Karpas-422 (cell line): ENCODE measurements at regions not wholly inside any gene's neighbourhood (a gene's known extent, or its start where the extent isn't known, plus 50 kb on each side); places are given as distances from the start of the nearest gene placed in this dataset.
A peak's percentile ranks its signal among the peaks of the same experiment; 100 is the strongest.

Experiments used
- DNase-seq: peaks from one replicate; pipeline ENCODE4 v3.0.0-alpha.2; 2015
- H2AFZ ChIP-seq: fragments of 200-600 bp; sonication (generic); 2 replicates; pipeline ENCODE4 v1.6.1; 2014; ENCODE audit warnings: antibody characterized with exemption, low read length, mixed read lengths
- H3K27ac ChIP-seq: fragments of 200-600 bp; sonication (generic); 2 replicates; pipeline ENCODE4 v1.5.1; 2014; ENCODE audit warnings: mild to moderate bottlenecking, low read length, moderate library complexity
- H3K27me3 ChIP-seq: fragments of 200-600 bp; sonication (generic); 2 replicates; pipeline ENCODE4 v1.6.1; 2014; ENCODE audit warnings: low read length, mixed read lengths
- H3K36me3 ChIP-seq: fragments of 200-600 bp; sonication (generic); 2 replicates; pipeline ENCODE4 v1.6.1; 2014; ENCODE audit warnings: low read length, mixed read lengths; ENCODE audit not compliant: insufficient read depth
- H3K4me1 ChIP-seq: fragments of 200-600 bp; sonication (generic); 2 replicates; pipeline ENCODE4 v1.6.1; 2014; ENCODE audit warnings: mild to moderate bottlenecking, low read length, mixed read lengths
- H3K4me2 ChIP-seq: fragments of 200-600 bp; sonication (generic); 2 replicates; pipeline ENCODE4 v1.6.1; 2014; ENCODE audit warnings: low read length, low read depth, mild to moderate bottlenecking; ENCODE audit not compliant: poor library complexity, severe bottlenecking
- H3K4me3 ChIP-seq: fragments of 200-600 bp; sonication (generic); 2 replicates; pipeline ENCODE4 v1.5.1; 2014; ENCODE audit warnings: mild to moderate bottlenecking, antibody characterized with exemption, low read length, mixed read lengths
- H3K79me2 ChIP-seq: fragments of 200-600 bp; sonication (generic); 2 replicates; pipeline ENCODE4 v1.6.1; 2014; ENCODE audit warnings: mild to moderate bottlenecking, low read length, mixed read lengths
- H3K9ac ChIP-seq: fragments of 200-600 bp; sonication (generic); 2 replicates; pipeline ENCODE4 v1.6.0; 2014; ENCODE audit warnings: low read length
- H3K9me2 ChIP-seq: fragments of 200-600 bp; sonication (generic), shearing (Covaris generic); replicated peaks from 2 replicates; pipeline ENCODE4 v1.6.0; 2014; ENCODE audit warnings: mild to moderate bottlenecking, low read length, moderate library complexity; ENCODE audit not compliant: insufficient read depth
- H3K9me3 ChIP-seq: fragments of 300-700, 200-600 bp; sonication (generic); 2 replicates; pipeline ENCODE4 v1.6.1; 2014; ENCODE audit warnings: low read length, mixed read lengths
- H4K20me1 ChIP-seq: fragments of 200-600 bp; sonication (generic); 2 replicates; pipeline ENCODE4 v1.6.1; 2014; ENCODE audit warnings: mild to moderate bottlenecking, antibody characterized with exemption, low read length, low read depth; ENCODE audit not compliant: insufficient read depth

- Histone ChIP-seq H3K4me3 (no peak overlapping the region), H2AFZ (no peak overlapping the region), H3K79me2 (no peaks in the 10 kb centered on the region), H3K27me3 (no peaks in the 10 kb centered on the region), H3K9me3 (no peaks in the 10 kb centered on the region), H3K27ac (no peak overlapping the region), H3K4me2 (no peak overlapping the region), H3K9ac (no peak overlapping the region), H3K36me3 (no peaks in the 10 kb centered on the region), H3K9me2 (no peaks in the 10 kb centered on the region), H3K4me1 (no peaks in the 10 kb centered on the region), H4K20me1 (no peaks in the 10 kb centered on the region)
- peak; percentile 61 for DNase-seq
These were observed 394.5 kb upstream of the ATP2B1 start for GRCh38 chr12:90102957-90103652.

- Histone ChIP-seq H3K27ac (no peak overlapping the region), H4K20me1 (no peaks in the 10 kb centered on the region), H3K9me3 (no peaks in the 10 kb centered on the region), H3K9ac (no peak overlapping the region), H3K4me3 (no peak overlapping the region), H3K27me3 (no peaks in the 10 kb centered on the region), H2AFZ (no peak overlapping the region), H3K4me2 (no peak overlapping the region), H3K36me3 (no peaks in the 10 kb centered on the region), H3K9me2 (no peaks in the 10 kb centered on the region), H3K4me1 (no peaks in the 10 kb centered on the region), H3K79me2 (no peaks in the 10 kb centered on the region)
- DNase-seq = no peak
These were observed 391.9 kb upstream of the ATP2B1 start for GRCh38 chr12:90100579-90100978.

- H3K4me3 ChIP-seq = no peak overlapping the region
- H2AFZ ChIP-seq = no peak overlapping the region
- H3K79me2 ChIP-seq = no peaks in the 10 kb centered on the region
- no peaks in the 10 kb centered on the region for H4K20me1 ChIP-seq
- no peak overlapping the region for H3K27ac ChIP-seq
- H3K27me3 ChIP-seq = no peaks in the 10 kb centered on the region
- no peak for DNase-seq
- H3K36me3 ChIP-seq = no peaks in the 10 kb centered on the region
- H3K9me2 ChIP-seq = no peaks in the 10 kb centered on the region
- H3K4me2 ChIP-seq = no peak overlapping the region
- no peak overlapping the region for H3K9ac ChIP-seq
- H3K4me1 ChIP-seq = no peaks in the 10 kb centered on the region
- no peaks in the 10 kb centered on the region for H3K9me3 ChIP-seq
These were observed 390.6 kb upstream of the ATP2B1 start for GRCh38 chr12:90099288-90099687.

GRCh38 chr12:90098132-90098779 lies 389.6 kb upstream of the ATP2B1 start:
- H3K9ac ChIP-seq = no peak overlapping the region
- H3K79me2 ChIP-seq = no peaks in the 10 kb centered on the region
- no peaks in the 10 kb centered on the region for H3K4me1 ChIP-seq
- H3K36me3 ChIP-seq = no peaks in the 10 kb centered on the region
- H3K9me3 ChIP-seq = no peaks in the 10 kb centered on the region
- no peak overlapping the region for H2AFZ ChIP-seq
- no peaks in the 10 kb centered on the region for H3K9me2 ChIP-seq
- H3K4me3 ChIP-seq = no peak overlapping the region
- no peak for DNase-seq
- no peak overlapping the region for H3K27ac ChIP-seq
- H3K27me3 ChIP-seq = no peaks in the 10 kb centered on the region
- no peak overlapping the region for H3K4me2 ChIP-seq
- H4K20me1 ChIP-seq = no peaks in the 10 kb centered on the region

- no peaks in the 10 kb centered on the region for H3K9me2 ChIP-seq
- no peaks in the 10 kb centered on the region for H4K20me1 ChIP-seq
- no peaks in the 10 kb centered on the region for H3K27me3 ChIP-seq
- H3K9me3 ChIP-seq = peaks cover 10% of the 10 kb centered on the region
- no peak overlapping the region for H3K4me3 ChIP-seq
- no peak overlapping the region for H3K4me2 ChIP-seq
- DNase-seq = no peak
- H3K36me3 ChIP-seq = no peaks in the 10 kb centered on the region
- no peak overlapping the region for H2AFZ ChIP-seq
- H3K27ac ChIP-seq = no peak overlapping the region
- H3K4me1 ChIP-seq = no peaks in the 10 kb centered on the region
- no peaks in the 10 kb centered on the region for H3K79me2 ChIP-seq
- H3K9ac ChIP-seq = no peak overlapping the region
These were observed 383.2 kb upstream of the ATP2B1 start for GRCh38 chr12:90091809-90092208.

GRCh38 chr12:90090929-90091651 lies 382.5 kb upstream of the ATP2B1 start:
- no peak for DNase-seq
- Histone ChIP-seq H3K4me2 (no peak overlapping the region), H4K20me1 (no peaks in the 10 kb centered on the region), H3K79me2 (no peaks in the 10 kb centered on the region), H3K9me2 (no peaks in the 10 kb centered on the region), H3K27ac (no peak overlapping the region), H3K9ac (no peak overlapping the region), H3K36me3 (no peaks in the 10 kb centered on the region), H3K4me1 (no peaks in the 10 kb centered on the region), H3K9me3 (peaks cover 10% of the 10 kb centered on the region), H3K27me3 (no peaks in the 10 kb centered on the region), H2AFZ (no peak overlapping the region), H3K4me3 (no peak overlapping the region)

- Histone ChIP-seq H2AFZ (no peak overlapping the region), H3K4me2 (no peak overlapping the region)
These were observed 377.6 kb upstream of the ATP2B1 start for GRCh38 chr12:90086281-90086680.

GRCh38 chr12:90085494-90086274 lies 377.0 kb upstream of the ATP2B1 start:
- Histone ChIP-seq H3K79me2 (no peaks in the 10 kb centered on the region), H3K36me3 (no peaks in the 10 kb centered on the region), H3K9me3 (no peaks in the 10 kb centered on the region), H3K4me3 (no peak overlapping the region), H3K9me2 (no peaks in the 10 kb centered on the region), H3K27ac (no peak overlapping the region), H4K20me1 (no peaks in the 10 kb centered on the region), H3K4me1 (no peaks in the 10 kb centered on the region), H3K4me2 (no peak overlapping the region), H3K27me3 (no peaks in the 10 kb centered on the region), H2AFZ (no peak overlapping the region), H3K9ac (no peak overlapping the region)
- DNase-seq = no peak

More at GRCh38 chr12:90086281-90086680, 377.6 kb upstream of the ATP2B1 start:
- Histone ChIP-seq H3K36me3 (no peaks in the 10 kb centered on the region), H3K9me2 (no peaks in the 10 kb centered on the region), H3K4me1 (no peaks in the 10 kb centered on the region), H3K27me3 (no peaks in the 10 kb centered on the region), H4K20me1 (no peaks in the 10 kb centered on the region), H3K9ac (no peak overlapping the region), H3K9me3 (peaks cover 4% of the 10 kb centered on the region), H3K4me3 (no peak overlapping the region), H3K79me2 (no peaks in the 10 kb centered on the region), H3K27ac (no peak overlapping the region)
- no peak for DNase-seq
